ENCODE measurements at regions not wholly inside any gene's neighbourhood (a gene's known extent, or its start where the extent isn't known, plus 50 kb on each side); places are given as distances from the start of the nearest gene placed in this dataset.

DNA sequence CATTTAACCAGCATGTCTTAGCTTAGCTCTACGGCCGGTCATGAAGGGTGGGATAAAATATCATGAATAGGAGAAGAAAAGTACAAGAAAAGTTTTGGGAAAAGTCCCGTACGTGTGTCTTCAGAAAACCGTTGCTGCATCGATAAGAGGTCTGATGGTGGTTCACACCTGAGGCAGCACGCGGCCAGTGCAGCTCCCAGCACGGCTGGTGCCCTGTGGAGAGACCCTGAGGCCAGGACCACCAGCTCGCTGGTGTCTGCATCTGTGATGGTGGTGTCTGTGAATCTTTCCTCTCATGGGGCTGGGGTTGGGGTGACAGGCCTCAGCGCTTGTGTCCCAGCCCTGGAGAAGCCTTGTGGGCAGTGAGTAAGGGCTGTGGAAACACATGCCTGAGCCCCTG, 148.9 kb upstream of the IRX4 start:
- Histone ChIP-seq H3K27me3 (ENCODE audit: insufficient read depth, low read depth, low read length) (peaks cover 4% of the 10 kb centered on the region), H3K27ac (ENCODE audit: low read length) (no peak overlapping the region), H2AFZ (ENCODE audit: low read depth, low read length) (no peak overlapping the region), H3K9me2 (ENCODE audit: insufficient read depth, low read length) (no peaks in the 10 kb centered on the region), H3K79me2 (replicated peaks; ENCODE audit: insufficient read depth, low read length) (no peaks in the 10 kb centered on the region), H3K4me2 (ENCODE audit: low read length) (no peak overlapping the region), H3K9me3 (ENCODE audit: low read length) (no peaks in the 10 kb centered on the region), H3K36me3 (ENCODE audit: insufficient read depth, low read length) (no peaks in the 10 kb centered on the region), H3K9ac (ENCODE audit: low read length) (no peak overlapping the region), H3K4me3 (ENCODE audit: low read length) (no peak overlapping the region), H4K20me1 (ENCODE audit: insufficient read depth) (no peaks in the 10 kb centered on the region), H3F3A (ENCODE audit: insufficient read depth, low read length, poor library complexity, severe bottlenecking) (no peaks in the 10 kb centered on the region)
- TF ChIP-seq EP300 (conservative IDR thresholded peaks at IDR 0.05; ENCODE audit: poor library complexity, severe bottlenecking) (no peak), RAD21 (conservative IDR thresholded peaks at IDR 0.05) (no peak), TAF1 (IDR thresholded peaks at IDR 0.05; ENCODE audit: low read depth) (no peak), CTCF (IDR thresholded peaks at IDR 0.05; ENCODE audit: poor library complexity, severe bottlenecking) (no peak), EZH2 (IDR thresholded peaks at IDR 0.05; ENCODE audit: borderline replicate concordance, insufficient read depth, low read length, poor library complexity, severe bottlenecking) (no peak), POLR2AphosphoS5 (IDR thresholded peaks at IDR 0.05) (no peak), MXI1 (conservative IDR thresholded peaks at IDR 0.05; ENCODE audit: poor library complexity, severe bottlenecking) (no peak), SMC3 (conservative IDR thresholded peaks at IDR 0.05; ENCODE audit: poor library complexity) (no peak)
- TF ChIP-seq, protein P1, sequence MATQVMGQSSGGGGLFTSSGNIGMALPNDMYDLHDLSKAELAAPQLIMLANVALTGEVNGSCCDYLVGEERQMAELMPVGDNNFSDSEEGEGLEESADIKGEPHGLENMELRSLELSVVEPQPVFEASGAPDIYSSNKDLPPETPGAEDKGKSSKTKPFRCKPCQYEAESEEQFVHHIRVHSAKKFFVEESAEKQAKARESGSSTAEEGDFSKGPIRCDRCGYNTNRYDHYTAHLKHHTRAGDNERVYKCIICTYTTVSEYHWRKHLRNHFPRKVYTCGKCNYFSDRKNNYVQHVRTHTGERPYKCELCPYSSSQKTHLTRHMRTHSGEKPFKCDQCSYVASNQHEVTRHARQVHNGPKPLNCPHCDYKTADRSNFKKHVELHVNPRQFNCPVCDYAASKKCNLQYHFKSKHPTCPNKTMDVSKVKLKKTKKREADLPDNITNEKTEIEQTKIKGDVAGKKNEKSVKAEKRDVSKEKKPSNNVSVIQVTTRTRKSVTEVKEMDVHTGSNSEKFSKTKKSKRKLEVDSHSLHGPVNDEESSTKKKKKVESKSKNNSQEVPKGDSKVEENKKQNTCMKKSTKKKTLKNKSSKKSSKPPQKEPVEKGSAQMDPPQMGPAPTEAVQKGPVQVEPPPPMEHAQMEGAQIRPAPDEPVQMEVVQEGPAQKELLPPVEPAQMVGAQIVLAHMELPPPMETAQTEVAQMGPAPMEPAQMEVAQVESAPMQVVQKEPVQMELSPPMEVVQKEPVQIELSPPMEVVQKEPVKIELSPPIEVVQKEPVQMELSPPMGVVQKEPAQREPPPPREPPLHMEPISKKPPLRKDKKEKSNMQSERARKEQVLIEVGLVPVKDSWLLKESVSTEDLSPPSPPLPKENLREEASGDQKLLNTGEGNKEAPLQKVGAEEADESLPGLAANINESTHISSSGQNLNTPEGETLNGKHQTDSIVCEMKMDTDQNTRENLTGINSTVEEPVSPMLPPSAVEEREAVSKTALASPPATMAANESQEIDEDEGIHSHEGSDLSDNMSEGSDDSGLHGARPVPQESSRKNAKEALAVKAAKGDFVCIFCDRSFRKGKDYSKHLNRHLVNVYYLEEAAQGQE (IDR thresholded peaks at IDR 0.05; ENCODE audit: borderline replicate concordance) = no peak

DNA sequence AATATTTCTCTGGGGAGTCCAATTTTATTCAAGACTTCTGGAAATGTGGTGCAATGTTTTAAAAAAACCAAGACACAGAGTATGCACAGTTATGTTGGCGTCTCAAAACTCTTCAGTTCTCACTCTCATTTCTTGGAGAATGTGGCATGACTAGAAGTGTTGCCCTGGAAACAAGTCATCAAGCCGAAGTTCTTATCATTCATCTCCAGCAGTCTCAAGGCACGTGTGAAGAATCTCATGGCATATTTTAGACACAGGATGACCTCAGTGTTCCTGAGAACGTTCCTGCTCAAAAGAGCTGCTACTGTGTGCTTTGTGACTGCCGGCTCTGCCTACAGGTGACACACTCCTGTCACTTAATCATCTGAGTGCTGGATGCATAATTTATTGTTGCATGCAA, 147.4 kb upstream of the IRX4 start:
- H3F3A ChIP-seq (ENCODE audit: insufficient read depth, low read length, poor library complexity, severe bottlenecking) = no peaks in the 10 kb centered on the region
- no peaks in the 10 kb centered on the region for H4K20me1 ChIP-seq (ENCODE audit: insufficient read depth)
- no peak overlapping the region for H3K9ac ChIP-seq (ENCODE audit: low read length)
- H3K9me3 ChIP-seq (ENCODE audit: low read length) = no peaks in the 10 kb centered on the region
- peaks cover 4% of the 10 kb centered on the region for H3K27me3 ChIP-seq (ENCODE audit: insufficient read depth, low read depth, low read length)
- no peak for TF ChIP-seq SMC3 (conservative IDR thresholded peaks at IDR 0.05; ENCODE audit: poor library complexity)
- no peak for TF ChIP-seq TAF1 (IDR thresholded peaks at IDR 0.05; ENCODE audit: low read depth)
- TF ChIP-seq POLR2AphosphoS5 (IDR thresholded peaks at IDR 0.05) = no peak
- TF ChIP-seq EZH2 (IDR thresholded peaks at IDR 0.05; ENCODE audit: borderline replicate concordance, insufficient read depth, low read length, poor library complexity, severe bottlenecking) = no peak
- TF ChIP-seq MXI1 (conservative IDR thresholded peaks at IDR 0.05; ENCODE audit: poor library complexity, severe bottlenecking) = no peak
- TF ChIP-seq, protein P1 (IDR thresholded peaks at IDR 0.05; ENCODE audit: borderline replicate concordance) = no peak
- no peak for TF ChIP-seq CTCF (IDR thresholded peaks at IDR 0.05; ENCODE audit: poor library complexity, severe bottlenecking)
- TF ChIP-seq RAD21 (conservative IDR thresholded peaks at IDR 0.05) = no peak
- no peak for TF ChIP-seq EP300 (conservative IDR thresholded peaks at IDR 0.05; ENCODE audit: poor library complexity, severe bottlenecking)
- no peaks in the 10 kb centered on the region for H3K36me3 ChIP-seq (ENCODE audit: insufficient read depth, low read length)
- no peaks in the 10 kb centered on the region for H3K79me2 ChIP-seq (replicated peaks; ENCODE audit: insufficient read depth, low read length)
- H3K4me2 ChIP-seq (ENCODE audit: low read length) = no peak overlapping the region
- no peak overlapping the region for H2AFZ ChIP-seq (ENCODE audit: low read depth, low read length)
- no peak overlapping the region for H3K27ac ChIP-seq (ENCODE audit: low read length)
- H3K4me3 ChIP-seq (ENCODE audit: low read length) = no peak overlapping the region
- H3K9me2 ChIP-seq (ENCODE audit: insufficient read depth, low read length) = no peaks in the 10 kb centered on the region

Data from neural cell (in vitro differentiated cells).